Fibroblast of peridontal ligament (primary cell): ENCODE measurements at regions not wholly inside any gene's neighbourhood (a gene's known extent, or its start where the extent isn't known, plus 50 kb on each side); places are given as distances from the start of the nearest gene placed in this dataset.
"Not testable (repeated sequence)": the region's sequence is repeated elsewhere in the genome, so short reads cannot be mapped to it uniquely, and the experiment has no call there.

ENCODE experiments used
- DNase-seq: peaks from one replicate; pipeline ENCODE4 v3.0.0-alpha.2; 2010; ENCODE audit errors: extremely low read depth

GRCh38 chr17:22253007-22253406, 560.7 kb downstream of the KCNJ18 start:
- no peak for DNase-seq

- no peak for DNase-seq
These were observed 573.5 kb downstream of the KCNJ18 start for GRCh38 chr17:22265807-22266206.

GRCh38 chr17:22266231-22266630, 573.9 kb downstream of the KCNJ18 start:
- DNase-seq: no peak

DNA sequence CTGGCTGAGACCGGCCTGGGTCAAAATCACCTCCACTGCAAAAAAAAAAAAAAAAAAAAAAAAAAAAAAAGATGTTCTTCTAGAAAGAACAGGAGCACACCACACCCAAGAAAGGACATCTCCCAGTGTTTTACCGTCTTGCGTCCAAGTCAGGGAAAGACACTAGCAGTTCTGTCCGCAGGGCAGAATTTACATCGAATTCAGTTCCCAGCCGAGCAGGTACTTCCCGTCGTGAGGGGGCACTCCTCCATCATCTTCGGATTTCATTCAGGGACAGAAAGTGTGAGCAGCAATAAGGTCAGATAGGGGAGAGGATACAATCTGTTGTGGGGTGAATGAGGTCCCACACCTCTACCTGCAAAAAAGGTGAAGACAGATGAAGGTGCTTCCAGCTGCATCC, 574.7 kb downstream of the KCNJ18 start:
- DNase-seq: no peak

GRCh38 chr17:22268214-22268911, 576.0 kb downstream of the KCNJ18 start:
- no peak for DNase-seq

GRCh38 chr17:22268912-22269220, 576.5 kb downstream of the KCNJ18 start:
- no peak for DNase-seq

DNA sequence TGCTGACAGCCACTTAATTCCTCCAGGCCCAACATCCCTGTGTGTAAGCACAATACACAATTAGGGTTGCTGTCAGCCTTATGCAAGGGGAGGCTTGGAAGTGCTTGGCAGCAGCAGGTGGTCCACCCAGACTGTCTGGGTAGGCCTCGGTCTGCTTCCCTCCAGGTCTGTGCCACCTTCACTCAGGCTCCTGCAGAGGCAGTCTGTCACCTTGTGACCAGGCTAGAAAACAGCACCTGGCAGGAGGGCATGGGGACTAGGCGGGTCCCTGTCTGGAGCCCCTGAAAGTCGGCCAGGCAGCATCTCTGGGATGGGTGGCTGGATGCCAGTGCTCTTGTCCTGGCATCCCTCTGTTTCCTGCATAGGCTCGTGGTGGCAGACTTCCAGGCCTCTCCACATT, 578.1 kb downstream of the KCNJ18 start:
- no peak for DNase-seq

DNA sequence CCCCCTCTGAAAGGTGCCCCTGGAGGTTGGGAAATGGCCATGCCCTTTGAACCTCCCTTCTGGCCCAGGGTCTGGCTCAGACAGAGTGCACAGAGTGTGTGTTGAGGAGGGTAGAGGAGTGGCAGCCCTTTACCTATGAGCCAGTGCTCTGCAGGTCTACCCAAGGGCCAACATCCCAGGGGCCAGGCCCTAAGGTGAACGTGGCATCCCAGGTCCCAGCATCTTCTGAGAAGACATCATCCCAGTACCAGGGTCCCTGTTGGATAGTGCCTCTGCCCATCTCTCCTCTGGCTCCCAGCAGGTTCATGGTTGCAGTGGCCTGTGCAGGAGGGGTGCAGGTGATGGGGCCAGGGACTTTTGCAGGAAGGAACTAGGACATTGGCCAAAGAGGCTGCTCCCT, 578.5 kb downstream of the KCNJ18 start:
- DNase-seq: not testable (repeated sequence)

- no peak for DNase-seq
These were observed 580.2 kb downstream of the KCNJ18 start for GRCh38 chr17:22272363-22273146.

DNA sequence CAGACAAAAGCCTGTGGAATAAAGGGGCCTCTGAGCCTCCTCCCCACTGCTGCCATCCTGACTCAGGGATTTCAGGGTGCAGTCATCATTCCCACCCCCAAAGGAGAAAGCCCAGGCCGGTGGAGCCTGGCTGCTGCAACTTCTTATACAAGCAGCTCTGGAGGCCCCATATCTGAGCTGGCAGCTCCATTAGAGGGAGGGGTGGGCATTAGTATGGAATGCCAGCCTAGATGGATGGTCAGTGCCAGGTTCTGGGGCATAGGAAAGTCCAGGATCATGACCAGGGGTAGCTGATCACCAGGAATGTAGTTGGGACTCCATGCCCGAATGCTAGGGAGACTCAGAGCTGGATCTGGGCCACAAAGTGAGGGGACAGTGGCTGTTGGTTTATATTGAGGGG, 581.0 kb downstream of the KCNJ18 start:
- DNase-seq: no peak

DNA sequence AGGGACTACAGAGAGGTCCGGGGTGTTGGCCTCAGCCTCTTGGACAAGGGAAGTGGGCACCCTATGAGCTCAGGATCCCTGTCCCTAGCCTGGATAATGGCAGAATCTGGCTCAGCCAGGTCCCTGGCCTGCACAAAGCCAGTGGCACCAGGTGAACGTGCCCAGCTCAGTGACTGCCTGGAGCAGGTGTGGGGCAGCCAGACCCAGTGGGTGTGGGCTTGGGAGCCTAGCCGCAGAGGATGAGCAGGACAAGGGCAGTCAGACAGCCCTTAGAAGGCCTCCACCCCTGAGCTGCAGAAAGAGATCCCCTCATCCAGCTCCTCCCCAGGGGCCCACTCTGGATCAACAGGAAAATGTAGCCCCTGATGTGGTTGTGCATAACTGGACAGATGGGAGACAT, 585.3 kb downstream of the KCNJ18 start:
- DNase-seq: no peak

- no peak for DNase-seq
These were observed 586.3 kb downstream of the KCNJ18 start for GRCh38 chr17:22278302-22279275.

- DNase-seq: no peak
These were observed 594.2 kb downstream of the KCNJ18 start for GRCh38 chr17:22286337-22287041.

DNA sequence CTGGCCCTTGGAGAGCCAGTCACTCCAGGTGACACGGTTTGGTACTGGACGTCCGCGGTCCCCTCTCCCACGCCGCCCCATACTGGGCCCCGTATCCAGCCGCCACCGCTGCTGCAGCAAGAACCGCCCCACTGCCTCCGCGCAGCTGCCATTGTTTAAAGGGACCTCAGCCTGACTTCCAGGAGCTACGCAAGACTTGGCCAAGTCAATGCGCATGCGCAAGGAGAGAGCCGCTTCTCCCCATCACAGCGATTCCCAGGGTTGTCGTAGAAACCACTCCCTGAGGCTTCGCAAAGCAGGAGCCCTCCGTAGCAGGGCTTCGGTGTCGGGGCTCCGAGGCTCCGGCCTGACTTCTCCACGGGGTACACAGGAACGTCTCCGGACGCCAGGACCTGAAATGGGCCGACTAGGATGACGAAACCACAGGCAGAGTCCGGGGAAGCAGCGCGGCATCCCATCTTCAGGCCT, 606.2 kb downstream of the KCNJ18 start:
- DNase-seq: not testable (repeated sequence)

- no peak for DNase-seq
These were observed 607.9 kb downstream of the KCNJ18 start for GRCh38 chr17:22300177-22300576.

GRCh38 chr17:22300731-22301352, 608.5 kb downstream of the KCNJ18 start:
- DNase-seq: no peak

GRCh38 chr17:22301353-22301745, 609.0 kb downstream of the KCNJ18 start:
- no peak for DNase-seq

- no peak for DNase-seq
These were observed 610.8 kb downstream of the KCNJ18 start for GRCh38 chr17:22303096-22303495.

DNA sequence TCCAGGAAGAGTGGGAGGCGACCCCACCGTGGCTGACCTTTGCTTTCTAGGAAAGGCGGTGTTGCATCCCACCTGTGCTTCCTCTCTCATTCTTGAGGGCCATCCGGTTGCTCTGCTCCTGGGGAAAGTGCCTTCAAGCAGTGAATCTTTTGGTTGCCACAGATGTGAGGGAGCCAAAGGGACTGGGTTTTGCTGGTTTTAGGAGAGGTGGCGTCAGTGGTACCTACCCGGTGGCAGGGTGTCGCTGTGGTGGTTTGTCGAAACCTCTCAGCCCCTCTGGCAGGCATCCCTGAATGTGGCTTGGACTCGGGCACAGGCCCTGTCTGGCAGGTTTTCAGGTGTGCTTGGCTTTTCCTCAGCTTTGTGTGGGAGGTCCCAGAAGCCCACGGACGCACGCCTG, 611.5 kb downstream of the KCNJ18 start:
- no peak for DNase-seq

DNA sequence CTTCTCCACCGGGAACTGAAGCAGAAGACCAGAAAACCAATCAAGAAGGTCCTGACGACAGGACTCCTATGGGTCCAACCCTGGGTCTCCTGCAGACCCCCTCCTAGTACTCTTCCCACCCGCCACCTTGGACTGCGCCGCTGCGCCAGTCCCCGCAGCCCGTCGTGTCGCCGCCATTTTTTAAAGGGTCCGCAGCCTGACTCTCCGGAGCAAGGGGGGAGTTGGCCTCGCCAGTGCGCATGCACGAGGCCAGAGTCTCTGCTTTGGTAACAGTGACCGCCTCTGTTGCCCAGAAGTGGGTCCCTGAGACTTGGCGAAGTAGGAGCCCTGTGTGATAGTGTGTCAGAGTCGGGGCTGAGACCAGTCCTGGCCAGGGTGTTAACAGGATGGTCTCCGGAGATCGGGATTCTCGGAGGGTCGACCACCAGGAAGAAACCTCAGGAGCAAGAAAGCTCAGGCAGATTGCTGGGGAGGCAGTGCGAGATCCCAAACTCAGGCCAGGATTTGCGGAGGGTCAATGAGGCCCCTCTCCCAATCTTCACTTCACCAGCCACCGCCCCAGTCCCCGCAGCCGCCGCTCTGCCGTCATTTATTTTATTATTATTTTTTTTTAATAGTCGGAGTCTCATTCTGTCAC, 612.5 kb downstream of the KCNJ18 start:
- DNase-seq: no peak
